GM21619 (cell line): ENCODE measurements at regions not wholly inside any gene's neighbourhood (a gene's known extent, or its start where the extent isn't known, plus 50 kb on each side); places are given as distances from the start of the nearest gene placed in this dataset.

Source experiments
- ATAC-seq: cut with Tn5 transposase; IDR thresholded peaks from one replicate; pipeline ENCODE4 v1.9.1; 2021; ENCODE audit not compliant: unreplicated experiment

DNA sequence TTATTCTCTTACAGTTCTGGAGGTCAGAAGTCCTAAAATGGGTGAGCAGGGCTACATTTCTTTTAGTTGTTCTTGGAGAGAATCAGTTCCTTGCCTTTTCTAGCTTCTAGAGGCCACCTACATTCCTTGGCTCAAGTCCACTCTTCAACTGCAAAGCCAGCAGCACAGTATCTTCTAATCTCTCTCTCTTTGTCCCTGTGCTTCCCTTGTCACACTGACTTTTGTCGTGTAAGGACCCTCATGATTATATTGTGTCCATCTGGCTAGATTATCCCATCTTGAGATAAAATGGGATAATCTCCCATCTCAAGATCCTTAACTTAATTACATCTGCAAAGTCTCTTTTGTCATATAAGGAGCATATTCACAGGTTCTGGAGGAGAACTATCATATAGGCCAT is 359.0 kb downstream of the ADRA2A start:
- no peak for ATAC-seq

DNA sequence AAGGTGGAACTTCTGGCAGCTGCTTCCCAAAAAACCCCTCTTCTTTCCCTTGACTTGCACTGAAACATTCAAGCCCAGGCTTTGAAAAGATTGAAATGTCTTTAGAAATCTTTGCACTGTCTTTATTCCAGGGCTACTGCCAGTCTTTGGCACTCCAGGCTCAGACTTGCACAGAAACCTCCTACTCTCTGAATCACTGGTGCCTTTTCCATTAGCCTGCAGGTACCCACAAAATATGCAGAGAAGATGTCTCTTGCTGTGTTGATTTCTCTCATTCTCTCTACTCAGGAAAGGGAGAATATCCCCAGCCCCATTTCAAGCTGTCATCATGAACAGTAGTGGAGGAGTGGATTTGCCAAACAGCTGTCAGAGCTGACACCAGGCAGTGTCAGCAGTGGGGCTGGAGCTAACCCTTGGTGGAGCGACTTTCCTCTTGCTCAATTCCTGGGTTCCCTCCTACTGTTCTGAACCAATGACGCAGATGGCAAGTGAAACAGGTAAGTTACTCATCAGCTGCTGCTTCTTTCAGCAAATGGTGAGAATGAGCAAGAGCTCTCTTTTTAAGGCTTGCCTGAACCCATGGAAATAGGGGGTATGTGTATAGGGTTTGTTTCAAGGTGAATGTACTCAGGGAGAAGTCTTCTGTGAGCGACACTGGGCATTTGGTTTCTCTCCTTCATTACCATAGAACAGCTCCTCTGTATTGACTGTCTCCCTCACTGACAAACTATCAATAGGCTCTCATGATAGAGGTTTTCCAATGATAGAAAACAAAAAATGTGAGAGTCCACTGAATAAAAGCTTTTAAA is 362.4 kb downstream of the ADRA2A start:
- no peak for ATAC-seq

DNA sequence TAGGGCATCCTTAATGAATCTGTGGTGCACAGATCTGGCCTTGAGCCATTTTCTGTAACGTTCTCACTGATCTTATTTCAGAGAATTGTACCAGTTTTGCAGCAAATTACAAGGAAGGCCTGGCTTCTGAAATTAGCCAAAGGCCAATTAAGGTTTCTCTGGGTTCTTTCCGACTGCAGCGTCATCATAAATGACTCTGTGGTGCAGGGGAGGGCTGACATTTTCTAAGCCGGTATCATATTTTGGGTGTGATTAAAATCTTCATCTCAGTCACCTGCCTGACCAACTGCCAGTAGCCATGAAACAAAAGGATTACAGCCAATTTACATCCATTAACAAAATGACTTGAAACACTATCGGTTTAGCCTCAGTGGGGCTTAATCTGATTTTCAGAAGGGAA is 363.7 kb downstream of the ADRA2A start:
- no peak for ATAC-seq

DNA sequence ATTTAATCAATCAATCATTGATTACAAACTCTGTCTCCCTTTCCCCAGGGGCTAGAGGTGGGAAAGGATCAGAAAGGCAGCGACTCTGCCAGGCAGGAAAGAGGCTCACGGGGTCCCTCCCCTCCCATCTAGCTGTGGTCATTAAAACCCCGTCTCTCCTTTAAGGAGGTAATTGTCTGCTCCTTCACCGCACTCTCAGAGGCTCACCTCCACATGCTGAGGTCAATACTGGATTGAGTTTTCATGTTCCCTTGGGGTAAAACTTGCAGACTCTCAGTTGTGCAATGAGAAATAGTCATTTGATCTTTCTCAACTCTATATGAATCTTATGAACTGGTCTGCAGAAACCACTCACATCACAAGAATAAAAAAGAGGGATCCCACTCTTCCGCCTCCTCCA is 368.8 kb downstream of the ADRA2A start:
- ATAC-seq: no peak

DNA sequence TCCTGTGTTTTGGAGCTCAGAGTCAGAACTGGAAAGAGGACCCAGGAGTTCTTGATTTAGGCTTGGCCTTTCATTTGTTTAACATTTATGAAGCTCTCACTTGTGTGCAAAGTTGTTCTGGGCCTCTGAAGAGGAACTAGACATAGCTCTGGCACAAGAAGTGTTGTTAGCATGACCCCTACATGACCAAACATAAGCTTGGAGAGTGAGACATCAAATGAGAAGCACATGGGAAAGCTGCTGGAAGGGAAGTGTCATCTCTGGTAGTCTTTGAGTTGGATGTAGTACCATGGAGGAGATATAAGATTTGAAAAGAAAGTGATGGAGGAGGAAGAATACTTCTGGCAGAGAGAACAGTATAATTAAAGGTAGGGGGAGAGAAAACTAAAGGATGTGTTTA is 370.1 kb downstream of the ADRA2A start:
- no peak for ATAC-seq

DNA sequence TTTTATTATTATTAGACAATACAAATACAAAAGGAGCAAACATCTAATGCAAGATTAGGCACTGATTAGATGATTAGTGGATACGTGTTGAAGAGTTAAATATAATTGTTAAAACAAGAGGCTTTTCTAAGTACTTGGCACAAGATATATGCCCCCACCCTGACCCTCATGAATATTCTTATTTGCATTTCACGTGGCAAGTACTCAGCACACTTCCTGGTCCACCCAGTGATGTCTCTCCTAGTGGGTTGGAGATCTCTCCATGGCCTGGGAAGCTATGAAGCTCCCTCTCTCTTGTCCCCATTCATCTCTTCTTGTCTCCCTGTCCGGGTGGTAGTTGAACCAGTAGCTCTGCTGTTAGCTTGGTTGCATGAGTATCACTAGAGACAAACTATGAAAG is 375.3 kb downstream of the ADRA2A start:
- ATAC-seq: no peak

DNA sequence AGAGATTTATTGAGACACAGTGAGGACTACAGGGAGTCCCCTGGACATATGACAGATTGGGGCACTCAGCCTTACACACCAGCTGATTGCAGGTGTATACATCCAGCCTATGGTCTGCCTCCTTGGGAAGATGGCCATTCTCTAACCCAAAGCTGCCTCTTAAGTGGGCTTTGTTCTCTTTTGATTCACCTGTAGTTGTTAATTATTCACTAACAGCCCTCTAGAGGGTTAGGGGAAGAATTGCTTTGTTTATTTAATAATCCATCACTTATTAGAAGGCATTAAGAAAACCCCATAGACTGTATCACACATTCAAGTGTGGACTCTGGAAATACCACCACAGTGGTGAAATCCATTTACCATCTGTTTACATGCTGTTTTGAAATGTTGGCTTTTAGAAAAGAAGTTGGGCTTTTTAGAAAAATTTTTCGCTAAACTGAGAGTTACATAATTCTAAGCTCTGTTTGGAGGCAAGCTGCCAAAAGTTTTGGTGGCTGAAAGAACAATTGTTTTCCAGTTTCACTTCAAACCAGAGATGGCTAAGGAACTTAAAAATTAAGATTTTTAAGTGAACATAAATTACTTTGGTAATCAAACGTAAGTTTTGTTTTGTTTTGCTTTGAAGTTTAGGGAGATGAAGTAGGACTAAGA is 379.1 kb downstream of the ADRA2A start:
- ATAC-seq: no peak

DNA sequence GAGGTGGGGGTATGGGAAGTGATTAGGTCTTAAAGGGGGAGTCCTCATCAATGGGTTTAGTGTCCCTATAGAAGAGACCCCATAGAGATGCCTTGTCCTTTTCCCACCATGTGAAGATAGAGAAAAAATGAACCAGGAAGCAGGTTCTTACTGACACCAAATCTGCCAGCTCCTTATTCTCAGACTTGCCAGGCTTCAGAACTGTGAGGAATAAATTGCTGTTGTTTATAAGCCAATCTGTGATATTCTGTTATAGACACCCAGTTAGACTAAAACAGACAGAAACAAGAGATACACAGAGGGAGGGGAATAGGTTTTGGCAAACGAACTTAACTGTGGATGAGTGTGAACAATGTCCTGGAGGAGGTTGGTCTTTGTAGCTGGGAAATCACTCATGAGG is 381.4 kb downstream of the ADRA2A start:
- no peak for ATAC-seq

DNA sequence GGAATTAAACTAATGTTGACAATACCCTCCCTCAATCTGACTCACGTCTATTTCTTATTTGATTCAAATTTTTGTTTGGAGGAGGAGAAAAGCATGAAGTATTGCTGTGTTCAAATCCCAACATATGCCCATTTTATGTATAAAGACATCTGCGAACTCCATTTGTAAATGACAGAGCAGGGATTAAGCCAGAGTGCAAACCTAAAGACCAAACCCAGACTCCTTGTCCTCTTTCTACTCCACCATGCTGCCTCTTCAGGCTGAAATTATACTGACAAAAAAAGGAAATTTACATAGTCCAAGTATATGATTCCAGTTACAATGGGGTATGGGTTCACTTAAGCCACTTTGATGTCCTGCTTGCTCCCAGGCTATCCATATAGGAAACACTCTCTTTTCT is 383.1 kb downstream of the ADRA2A start:
- no peak for ATAC-seq

DNA sequence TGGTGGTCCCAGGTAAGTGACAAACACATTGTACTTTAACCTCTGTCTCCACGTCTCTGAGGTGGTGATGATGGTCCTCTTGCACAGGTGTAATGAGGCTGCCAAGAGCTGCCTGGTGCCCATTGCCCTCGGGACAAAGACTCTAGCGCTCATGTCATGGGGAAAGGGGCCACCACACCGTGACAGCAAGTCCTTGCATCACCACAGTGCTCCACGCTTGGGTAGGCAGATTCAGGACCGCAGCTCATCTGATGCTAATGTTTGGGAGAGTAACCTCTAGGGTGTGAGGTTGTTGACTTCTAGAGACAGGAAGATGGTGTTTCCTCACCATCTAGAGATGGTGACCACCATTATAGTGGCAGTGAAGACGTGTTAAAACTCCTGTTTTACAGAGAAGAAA is 395.6 kb downstream of the ADRA2A start:
- no peak for ATAC-seq

DNA sequence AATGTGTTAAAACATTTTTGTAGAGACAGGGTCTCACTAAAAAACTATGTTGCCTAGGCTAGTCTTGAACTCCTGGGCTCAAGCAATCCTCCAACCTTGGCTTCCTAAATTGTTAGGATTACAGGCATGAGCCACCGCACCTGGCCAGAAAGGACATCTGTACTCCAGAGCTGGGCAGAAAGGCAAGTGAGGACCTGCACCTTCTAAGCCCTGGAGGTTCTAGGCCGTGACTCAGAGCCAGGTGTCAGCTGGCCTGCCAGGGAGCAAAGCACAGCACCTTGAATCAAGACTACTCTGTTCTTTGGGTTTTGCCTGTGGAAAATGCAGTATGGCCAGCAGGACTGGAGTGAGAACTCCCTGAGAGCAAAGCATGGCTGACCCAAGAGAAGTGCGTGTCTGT is 396.5 kb downstream of the ADRA2A start:
- no peak for ATAC-seq

DNA sequence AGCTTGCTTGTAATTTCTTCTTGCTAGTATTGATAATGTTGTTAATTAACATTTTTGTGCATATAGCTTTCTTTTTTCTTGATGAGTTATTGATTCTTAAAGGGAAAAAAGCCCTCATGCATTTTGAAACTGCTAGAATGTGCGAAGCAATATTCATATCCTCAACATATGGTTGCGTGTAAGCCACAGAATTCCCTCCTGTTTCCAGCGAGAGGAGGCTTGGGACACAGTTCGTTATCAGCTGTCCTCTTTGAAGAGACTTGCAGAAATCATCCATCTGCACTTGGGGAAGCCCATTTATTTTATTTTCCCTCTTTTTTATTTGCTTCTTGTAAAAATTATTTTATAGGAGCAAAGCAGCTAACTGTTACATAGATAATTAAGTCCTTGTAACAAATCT is 398.0 kb downstream of the ADRA2A start:
- no peak for ATAC-seq

DNA sequence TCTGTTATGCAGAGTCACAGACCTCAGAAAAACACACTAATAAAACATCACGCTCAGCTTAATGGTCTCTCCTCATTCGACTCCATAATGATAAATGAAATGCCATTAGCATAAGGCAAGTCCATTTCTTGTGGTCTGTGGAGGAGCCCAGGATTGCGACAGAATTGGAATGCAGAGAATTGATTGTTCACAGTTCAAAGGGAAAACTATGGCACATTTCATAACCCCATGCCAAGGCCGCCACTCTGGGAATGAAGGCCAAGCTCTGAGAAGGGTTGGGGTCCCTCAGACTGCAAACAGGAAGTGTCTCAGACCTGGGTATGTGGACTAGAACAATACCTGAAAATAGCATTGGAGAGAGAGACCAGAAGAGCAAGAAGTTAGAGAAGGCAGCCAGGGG is 398.9 kb downstream of the ADRA2A start:
- no peak for ATAC-seq

DNA sequence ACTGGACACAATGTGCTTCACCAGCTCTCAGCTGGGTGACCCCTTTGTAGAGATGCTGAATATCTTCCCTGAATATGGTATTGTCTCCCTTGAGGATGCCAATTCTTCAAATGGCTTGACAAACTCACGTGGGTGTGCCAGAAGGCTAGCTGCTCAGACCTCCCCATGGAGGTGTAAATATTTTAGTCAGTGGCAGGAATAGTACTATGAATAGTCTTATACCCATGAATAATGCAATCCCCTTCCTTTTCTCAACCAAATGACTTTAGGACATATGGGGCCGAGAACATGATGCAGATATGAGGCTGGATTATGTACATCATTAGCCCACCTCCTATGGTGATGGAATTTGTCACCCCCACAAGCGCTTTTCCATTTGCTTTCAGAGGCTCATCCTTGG is 401.8 kb downstream of the ADRA2A start:
- no peak for ATAC-seq

DNA sequence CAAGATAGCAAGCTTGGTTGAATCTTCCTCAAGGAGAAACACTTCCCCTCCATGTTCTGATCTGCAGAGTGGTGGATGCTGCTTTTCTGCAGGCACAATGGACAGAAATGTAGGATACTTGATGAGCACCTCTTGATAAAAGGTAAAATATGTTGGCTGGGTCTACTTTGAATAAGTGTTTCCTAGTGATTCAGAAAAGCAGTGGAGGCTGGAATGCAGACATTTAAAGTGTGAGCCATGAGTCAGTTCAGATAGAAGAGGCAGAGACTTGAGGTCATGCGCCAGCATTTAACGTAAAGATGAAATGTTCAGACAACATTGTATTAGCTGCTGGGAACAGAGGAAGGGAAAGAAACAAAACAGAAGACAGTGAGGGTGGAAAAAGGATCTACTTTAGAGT is 403.1 kb downstream of the ADRA2A start:
- no peak for ATAC-seq

DNA sequence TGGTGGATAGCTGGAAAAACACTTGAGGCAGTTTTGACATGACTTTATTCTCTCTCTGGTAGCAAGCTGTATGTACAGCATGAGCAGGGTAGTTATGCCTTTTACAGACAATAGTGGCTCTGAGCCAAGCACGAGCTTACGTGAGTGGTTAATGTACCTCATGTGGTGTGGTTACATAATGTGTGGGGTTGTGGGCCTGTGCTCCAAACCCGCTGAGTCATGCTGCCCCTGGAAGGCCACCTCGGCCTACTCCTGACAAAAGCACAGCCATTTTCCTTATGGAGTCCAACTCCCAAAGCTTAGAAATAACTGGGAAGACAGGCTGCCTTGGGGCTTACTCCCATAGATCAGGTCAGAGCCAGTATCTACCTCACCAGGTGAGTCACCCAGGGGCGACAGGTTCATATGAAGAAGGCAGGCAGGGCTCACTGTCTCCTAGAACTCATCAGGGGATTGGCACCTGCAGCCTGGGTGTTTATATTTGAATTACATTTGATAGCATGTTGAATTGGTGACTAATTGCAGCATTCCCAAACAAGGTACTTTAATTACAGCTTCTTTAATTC is 404.5 kb downstream of the ADRA2A start:
- ATAC-seq: no peak

DNA sequence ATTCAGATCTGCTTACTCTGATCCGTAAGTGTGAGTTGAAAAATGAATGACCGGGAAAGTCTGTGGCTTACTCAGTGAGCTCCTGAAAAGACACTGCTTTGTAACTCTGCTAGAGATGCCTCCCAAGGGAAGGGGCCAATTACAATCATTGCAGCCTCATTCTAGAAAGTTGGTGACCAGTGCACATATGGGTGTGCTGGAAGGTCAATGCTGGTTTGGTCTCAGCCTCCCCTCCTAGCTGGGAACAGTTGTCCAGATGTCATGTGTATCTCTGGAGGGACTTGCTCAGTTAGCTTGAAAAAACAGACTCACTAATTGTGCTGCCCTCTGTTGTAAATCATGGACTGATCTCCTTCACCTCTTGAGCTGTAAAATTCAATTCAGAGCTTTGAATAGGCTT is 405.0 kb downstream of the ADRA2A start:
- no peak for ATAC-seq

DNA sequence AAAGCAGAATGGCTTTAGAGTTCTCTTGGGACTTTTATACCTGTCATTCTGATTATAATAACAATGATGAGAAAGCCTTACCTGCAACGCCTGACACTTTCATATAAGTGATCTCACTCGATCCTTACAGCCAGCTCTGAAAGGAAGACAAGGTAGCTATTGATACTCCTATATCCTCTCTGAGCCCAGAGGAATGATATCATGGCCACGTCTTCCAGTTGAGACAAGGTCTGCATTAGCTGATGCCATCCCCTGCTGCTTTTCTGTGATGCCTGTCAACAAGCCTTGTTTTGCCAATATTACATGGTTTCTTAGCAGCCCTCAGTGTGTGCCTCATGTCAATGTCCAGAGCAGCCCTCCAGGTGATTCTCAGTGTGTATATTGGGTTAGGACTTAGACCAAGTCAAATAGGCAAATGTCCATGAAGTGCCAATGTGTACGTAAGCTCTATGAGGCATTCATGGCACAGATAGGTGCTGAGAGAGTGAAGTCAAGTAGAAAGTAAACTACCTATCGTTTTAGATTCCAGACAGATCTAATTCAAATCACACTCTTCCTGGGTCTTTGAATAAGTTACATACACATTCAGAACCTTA is 405.9 kb downstream of the ADRA2A start:
- no peak for ATAC-seq

DNA sequence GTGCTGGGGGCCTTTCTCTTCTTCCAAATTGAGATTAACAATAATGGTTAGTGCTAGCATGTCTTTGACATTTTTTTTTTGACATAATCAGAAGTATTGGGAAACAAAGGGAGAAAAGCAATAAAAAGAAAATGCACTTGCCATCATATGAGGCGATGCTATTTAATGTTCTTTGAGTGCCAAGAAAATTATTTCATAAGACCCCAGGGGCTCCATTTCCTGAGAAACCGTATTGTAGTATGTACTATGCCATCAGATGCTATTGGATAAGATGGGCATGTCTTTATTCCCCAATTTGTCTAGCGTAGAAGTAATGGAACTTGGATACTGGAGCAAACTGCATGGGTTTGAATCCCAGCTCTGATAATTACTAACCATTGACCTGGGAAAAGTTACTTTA is 408.9 kb downstream of the ADRA2A start:
- ATAC-seq: no peak

DNA sequence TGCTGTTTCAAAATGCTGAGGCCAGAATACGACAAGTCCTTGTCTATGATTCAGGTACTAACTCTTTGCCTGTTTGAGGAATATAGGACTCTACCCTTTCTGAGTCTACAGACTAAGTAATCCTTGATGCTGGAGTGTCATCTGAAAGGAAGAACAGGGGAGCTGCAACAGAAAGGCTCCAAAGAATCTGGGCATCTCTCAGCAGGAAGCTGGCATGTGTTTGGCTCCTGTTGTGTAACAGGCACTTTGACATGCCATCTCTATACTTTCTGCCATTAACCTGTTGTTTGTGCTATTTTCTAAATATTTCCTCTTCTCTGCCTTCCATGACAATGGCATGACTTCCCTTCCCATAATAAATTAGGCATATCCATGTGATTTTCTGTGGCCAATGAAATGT is 409.5 kb downstream of the ADRA2A start:
- no peak for ATAC-seq

DNA sequence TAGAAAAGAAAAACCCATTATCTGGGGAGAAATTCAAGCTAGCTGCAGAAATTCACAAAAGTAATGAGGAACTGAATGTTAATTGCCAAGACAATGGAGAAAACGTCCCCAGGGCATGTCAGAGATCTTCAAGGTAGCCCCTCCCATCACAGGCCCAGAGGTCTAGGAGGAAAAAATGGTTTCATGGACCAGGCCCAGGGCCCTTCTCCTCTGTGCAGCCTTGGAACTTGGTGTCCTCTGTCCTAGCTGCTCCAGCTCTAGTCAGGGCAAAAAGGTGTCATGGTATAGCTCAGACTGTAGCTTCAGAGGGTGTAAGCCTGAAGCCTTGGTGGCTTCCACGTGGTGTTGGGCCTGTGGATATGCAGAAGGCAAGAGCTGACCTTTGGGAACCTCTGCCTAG is 411.8 kb downstream of the ADRA2A start:
- no peak for ATAC-seq

DNA sequence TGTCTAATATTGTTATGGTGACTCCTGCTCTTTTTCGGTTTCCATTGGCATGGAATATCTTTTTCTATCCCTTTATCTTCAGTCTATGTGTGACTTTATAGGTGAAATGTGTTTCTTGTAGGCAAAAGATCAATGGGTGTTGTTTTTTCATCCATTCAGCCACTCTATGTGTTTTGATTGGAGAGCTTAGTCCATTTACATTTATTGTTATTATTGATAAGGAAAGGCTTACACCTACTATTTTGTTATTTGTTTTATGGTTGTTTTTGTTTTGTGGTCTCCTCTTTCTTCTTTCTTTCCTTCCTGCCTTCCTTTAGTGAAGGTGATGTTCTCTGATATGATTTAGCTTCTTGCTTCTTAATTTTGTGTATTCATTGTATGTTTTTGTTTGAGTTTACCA is 414.3 kb downstream of the ADRA2A start:
- ATAC-seq: no peak
